Globus pallidus (tissue), 1 donor: ENCODE measurements at regions not wholly inside any gene's neighbourhood (a gene's known extent, or its start where the extent isn't known, plus 50 kb on each side); places are given as distances from the start of the nearest gene placed in this dataset.
"Not testable (repeated sequence)": the region's sequence is repeated elsewhere in the genome, so short reads cannot be mapped to it uniquely, and the experiment has no call there.

ENCODE experiments used
- DNase-seq: peaks from one replicate; pipeline ENCODE4 v3.0.0-alpha.2; 2015; ENCODE audit warnings: low spot score

- no peak for DNase-seq
Observed at GRCh38 chrX:25442499-25442898, 426.7 kb upstream of the ARX start.

DNA sequence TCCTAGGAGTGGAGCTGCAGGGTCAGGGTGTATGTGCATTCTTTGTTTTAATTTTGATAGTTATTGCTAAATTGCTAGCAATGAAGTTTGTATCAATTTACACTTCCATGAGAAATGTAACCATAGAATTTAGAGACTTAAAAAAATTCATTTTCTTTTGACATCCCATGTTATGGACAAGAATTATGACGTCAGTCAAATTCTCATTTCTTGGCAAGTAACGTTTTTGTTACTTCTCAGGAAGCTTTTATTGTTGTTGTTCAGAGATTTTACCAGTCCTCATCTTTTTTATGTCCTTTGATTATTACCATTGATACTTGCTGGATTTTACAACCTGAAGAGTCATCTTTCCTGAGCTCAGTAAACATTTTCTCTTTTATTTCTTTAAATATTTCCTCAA is 417.5 kb upstream of the ARX start:
- no peak for DNase-seq

- DNase-seq: no peak
Observed at GRCh38 chrX:25432396-25432795, 416.6 kb upstream of the ARX start.

DNA sequence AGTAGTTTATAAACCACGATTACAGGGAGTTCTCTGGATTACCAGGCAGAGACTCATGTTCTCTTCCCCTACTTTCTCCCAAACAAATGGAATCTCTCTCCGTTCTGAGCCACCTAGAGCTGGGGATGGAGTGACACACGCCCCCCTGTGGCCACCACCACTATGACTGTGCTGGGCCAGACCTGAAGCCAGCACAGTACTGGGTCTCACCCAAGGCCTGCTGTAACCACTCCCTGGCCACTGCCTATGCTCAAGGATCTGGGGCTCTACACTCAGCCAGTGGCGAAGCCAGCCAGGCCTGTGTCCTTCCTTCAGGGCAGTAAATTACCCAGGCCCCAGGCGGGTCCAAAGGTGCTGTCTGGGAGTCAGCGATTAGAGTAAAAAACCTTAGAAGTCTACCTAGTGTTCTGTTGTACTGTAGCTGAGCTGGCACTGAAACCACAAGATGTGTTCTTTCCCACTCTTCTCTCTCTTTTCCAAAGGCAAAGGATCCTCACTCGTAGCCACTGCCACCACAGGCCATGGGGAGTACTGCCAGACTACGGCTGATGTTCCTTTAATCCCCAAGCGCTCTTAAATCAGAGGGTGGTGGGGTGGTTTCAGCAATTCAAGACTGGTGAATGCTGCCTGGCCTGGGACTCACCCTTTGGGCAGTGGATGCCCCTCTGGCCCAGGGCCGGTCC is 412.2 kb upstream of the ARX start:
- DNase-seq: no peak

DNA sequence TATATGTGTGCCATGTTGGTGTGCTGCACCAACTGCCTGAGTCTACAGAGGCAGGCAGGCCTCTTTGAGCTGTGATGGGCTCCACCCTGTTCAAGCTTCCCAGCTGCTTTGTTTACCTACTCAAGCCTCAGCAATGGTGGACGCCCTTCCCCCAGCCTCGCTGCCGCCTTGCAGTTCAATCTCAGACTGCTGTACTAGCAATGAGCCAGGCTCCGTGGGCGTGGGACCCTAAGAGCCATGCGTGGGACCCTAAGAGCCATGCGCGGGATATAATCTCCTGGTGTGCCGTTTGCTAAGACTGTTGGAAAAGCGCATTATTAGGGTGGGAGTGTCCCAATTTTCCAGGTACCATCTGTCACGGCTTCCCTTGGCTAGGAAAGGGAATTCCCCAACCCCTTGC is 388.4 kb upstream of the ARX start:
- DNase-seq: not testable (repeated sequence)

- DNase-seq: no peak
Observed at GRCh38 chrX:25389266-25389665, 373.5 kb upstream of the ARX start.

- no peak for DNase-seq
Observed at GRCh38 chrX:25383196-25383595, 367.4 kb upstream of the ARX start.

GRCh38 chrX:25356456-25356855 is 340.7 kb upstream of the ARX start:
- no peak for DNase-seq

- DNase-seq: no peak
Observed at GRCh38 chrX:25344161-25344936, 328.6 kb upstream of the ARX start.

GRCh38 chrX:25343060-25343459 is 327.3 kb upstream of the ARX start:
- no peak for DNase-seq

- DNase-seq: no peak
Observed at GRCh38 chrX:25337841-25338240, 322.1 kb upstream of the ARX start.

GRCh38 chrX:25300994-25301393 is 285.2 kb upstream of the ARX start:
- no peak for DNase-seq

DNA sequence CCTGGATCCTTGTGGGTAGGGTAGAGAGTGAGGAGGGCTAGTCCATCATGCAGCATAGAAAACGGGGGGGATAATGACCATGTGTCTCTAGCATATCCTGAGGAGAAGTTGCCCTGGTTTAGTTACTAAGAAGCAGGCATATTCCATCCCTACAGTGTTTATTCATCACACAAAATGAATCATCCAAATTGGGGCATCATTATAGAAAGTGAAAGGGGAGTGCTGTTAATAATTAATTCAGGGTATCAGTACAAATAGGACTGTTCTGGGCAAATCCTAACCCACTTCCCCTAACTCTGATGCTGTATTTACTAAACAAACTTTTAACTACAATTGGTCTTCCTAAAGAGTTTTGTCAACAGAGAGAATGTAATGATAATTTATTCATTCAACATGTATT is 281.1 kb upstream of the ARX start:
- DNase-seq: no peak

DNA sequence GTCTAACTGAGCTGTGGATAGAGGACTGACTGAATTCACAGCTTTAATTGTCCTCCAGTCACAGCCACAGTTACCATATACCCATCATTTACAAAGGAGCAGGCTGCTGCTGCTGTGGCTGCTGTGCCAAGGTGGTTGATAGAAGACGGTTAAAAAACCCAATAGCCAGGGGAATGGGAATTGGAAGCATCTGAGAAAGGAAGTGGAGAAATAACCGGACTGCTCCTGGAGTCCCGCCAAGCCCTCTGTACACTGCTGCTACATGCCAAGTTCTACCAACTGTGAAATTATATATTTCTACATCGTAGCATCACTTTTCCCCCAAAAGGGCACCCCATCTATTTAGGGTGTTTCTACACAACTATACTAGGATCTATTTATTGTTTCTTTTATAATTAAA is 279.7 kb upstream of the ARX start:
- no peak for DNase-seq

DNA sequence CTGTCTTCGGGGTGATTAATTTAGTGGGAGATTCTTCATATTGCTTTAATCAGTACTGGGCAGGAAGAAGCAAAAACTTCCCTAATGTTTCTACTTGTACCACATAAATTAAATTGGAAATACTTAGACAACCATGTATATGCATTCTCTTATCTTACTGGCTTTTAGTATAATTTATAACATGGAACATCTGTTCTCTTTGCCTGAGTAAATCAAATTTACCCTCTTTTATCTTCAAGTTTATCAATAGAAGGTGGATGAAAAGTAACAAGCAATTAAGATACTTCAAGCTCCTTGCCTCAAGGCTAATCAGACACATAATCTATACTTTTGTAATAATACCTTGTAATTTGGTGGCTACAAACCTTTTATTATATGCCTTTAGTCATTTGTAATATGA is 274.4 kb upstream of the ARX start:
- no peak for DNase-seq

GRCh38 chrX:25288676-25289075 is 272.9 kb upstream of the ARX start:
- no peak for DNase-seq

DNA sequence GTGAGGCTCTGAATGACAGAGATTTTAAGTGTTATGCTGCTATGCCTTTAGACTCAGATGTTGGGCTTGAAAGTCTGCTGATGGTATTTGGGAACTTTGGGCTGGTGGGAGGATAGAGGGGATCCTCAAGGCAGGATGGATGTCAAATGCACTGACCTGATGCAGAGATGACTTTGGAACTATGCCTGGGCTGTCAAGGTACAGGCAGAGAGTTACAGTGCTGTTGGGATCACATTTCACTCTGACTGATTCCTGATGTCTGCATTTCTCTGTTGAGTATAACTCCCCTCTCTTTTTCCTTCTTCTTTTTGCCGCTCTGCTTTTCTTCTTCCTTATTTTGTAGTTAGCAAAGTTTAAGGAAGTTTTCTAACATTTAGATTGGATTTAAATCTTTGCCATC is 271.8 kb upstream of the ARX start:
- DNase-seq: no peak

DNA sequence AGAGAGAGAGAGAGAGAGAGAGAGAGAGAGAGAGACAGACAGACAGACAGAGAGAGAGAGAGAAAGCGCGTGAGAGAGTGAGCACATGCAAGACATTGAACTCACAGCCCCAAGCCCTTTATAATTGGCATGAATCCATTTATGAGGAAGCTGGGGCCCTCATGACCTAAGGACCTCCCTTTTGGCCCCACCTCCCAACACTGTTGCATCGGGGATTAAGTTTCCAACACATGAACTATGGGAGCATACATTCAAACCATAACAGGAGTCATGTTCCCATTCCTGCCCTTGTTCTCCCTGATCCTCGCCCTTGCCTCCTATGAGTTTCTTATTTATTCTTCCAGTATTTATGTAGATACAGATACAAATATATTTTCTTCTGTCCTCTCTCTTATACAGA is 269.8 kb upstream of the ARX start:
- DNase-seq: no peak

DNA sequence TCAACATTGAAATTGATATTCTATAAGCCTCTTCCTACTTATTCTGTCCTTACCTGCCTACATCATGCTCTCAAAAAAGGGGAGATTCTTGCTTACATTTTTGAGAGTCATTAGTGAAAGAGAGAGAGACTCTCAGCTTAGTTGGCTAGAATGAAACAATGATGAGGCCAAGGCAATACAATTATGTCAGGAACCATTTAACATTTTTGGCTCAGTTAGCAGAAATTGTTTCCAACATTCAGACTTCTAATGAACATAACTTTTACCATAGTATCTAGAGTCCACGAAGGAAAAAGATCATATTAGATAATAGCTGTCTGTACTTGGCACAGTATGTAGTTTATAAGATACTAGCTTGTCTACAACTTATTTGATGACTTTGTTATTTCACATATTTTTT is 263.7 kb upstream of the ARX start:
- no peak for DNase-seq

GRCh38 chrX:25278341-25278740 is 262.6 kb upstream of the ARX start:
- no peak for DNase-seq

DNA sequence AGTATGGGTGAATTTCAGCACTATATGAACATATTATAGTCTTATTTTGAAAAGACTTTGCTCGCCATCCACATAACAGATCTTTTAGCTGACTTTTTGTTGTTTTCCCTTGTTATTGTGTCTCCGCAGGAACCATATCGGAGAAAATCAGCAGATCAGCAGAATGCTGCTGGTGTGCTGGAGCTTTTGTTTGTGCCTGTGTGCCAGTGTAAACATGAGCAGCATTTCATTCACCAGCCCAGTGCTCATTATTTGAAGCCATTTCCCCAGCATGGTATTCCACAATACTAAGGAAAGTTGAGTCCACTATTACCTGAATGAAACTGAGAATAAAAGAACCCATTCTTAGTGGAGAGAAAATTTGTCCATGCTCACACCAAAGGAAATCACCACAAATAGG is 261.8 kb upstream of the ARX start:
- DNase-seq: no peak

- DNase-seq: no peak
Observed at GRCh38 chrX:25275159-25275558, 259.4 kb upstream of the ARX start.

DNA sequence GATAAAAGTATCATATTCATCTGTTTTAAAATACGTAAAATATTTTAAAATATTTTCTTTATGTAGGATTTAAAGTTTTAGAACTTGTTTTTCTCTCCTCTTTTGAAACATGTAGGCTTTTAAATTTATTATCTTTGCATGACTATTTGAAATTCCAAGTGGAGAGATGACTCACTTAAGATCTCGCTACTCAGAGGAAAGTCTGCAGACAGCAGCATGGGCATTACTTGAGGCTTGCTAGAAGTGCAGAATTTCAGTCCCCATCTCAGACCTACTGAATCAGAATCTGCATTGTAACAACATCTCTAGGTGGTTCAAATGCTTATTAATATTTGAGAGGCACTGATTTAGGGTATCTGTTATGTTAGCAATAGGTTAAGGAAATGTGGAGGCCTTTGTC is 225.7 kb upstream of the ARX start:
- DNase-seq: no peak

GRCh38 chrX:25226151-25226550 is 210.4 kb upstream of the ARX start:
- DNase-seq: no peak
